Osteoblast (primary cell): ENCODE measurements at regions not wholly inside any gene's neighbourhood (a gene's known extent, or its start where the extent isn't known, plus 50 kb on each side); places are given as distances from the start of the nearest gene placed in this dataset.

Source experiments
- DNase-seq: peaks from one replicate; pipeline ENCODE4 v3.0.0; 2011; ENCODE audit warnings: low spot score, mixed read lengths; ENCODE audit not compliant: insufficient read length; ENCODE audit errors: missing footprints
- H2AFZ ChIP-seq: 2 replicates; pipeline ENCODE4 v1.6.0; 2011; ENCODE audit warnings: mild to moderate bottlenecking, low read length
- H3K27ac ChIP-seq: 2 replicates; pipeline ENCODE4 v1.5.1; 2011; ENCODE audit warnings: mild to moderate bottlenecking, low read depth, low read length, moderate library complexity
- H3K27me3 ChIP-seq: 2 replicates; pipeline ENCODE4 v1.6.0; 2012; ENCODE audit warnings: mild to moderate bottlenecking, control low read depth, inconsistent platforms, low read length, moderate library complexity; ENCODE audit not compliant: insufficient read depth
- H3K36me3 ChIP-seq: 2 replicates; pipeline ENCODE4 v1.5.1; 2011; ENCODE audit warnings: mild to moderate bottlenecking, low read length, control low read depth, moderate library complexity; ENCODE audit not compliant: insufficient read depth
- H3K4me1 ChIP-seq: 2 replicates; pipeline ENCODE4 v1.5.1; 2011; ENCODE audit warnings: mild to moderate bottlenecking, low read length, control low read depth, moderate library complexity; ENCODE audit not compliant: insufficient read depth
- H3K4me2 ChIP-seq: 2 replicates; pipeline ENCODE4 v1.6.0; 2011; ENCODE audit warnings: mild to moderate bottlenecking, low read length; ENCODE audit not compliant: insufficient read depth
- H3K4me3 ChIP-seq: fragments of 200-600 bp; sonication (generic); 3 replicates; pipeline ENCODE4 v1.5.1; 2012; ENCODE audit warnings: mild to moderate bottlenecking, low read length, inconsistent platforms; ENCODE audit not compliant: insufficient read depth
- H3K79me2 ChIP-seq: 2 replicates; pipeline ENCODE4 v1.6.0; 2012; ENCODE audit warnings: mild to moderate bottlenecking, low read length, control low read depth, inconsistent platforms; ENCODE audit not compliant: insufficient read depth
- H3K9me3 ChIP-seq: 2 replicates; pipeline ENCODE4 v1.5.1; 2011; ENCODE audit warnings: low read depth, low read length, control low read depth
- H4K20me1 ChIP-seq: 2 replicates; pipeline ENCODE4 v1.6.0; 2012; ENCODE audit warnings: mild to moderate bottlenecking, low read length, control low read depth; ENCODE audit not compliant: insufficient read depth
- CTCF ChIP-seq: IDR thresholded peaks from 2 replicates; pipeline ENCODE4 v1.5.1; 2011; ENCODE audit warnings: mild to moderate bottlenecking, low read depth, low read length, moderate library complexity; ENCODE audit errors: extremely low read depth

GRCh38 chr4:53959343-53960120 lies 104.9 kb downstream of the CHIC2 start:
- H3K79me2 ChIP-seq = no peaks in the 10 kb centered on the region
- H4K20me1 ChIP-seq = no peaks in the 10 kb centered on the region
- DNase-seq = no peak
- no peak overlapping the region for H2AFZ ChIP-seq
- no peak overlapping the region for H3K4me3 ChIP-seq
- no peaks in the 10 kb centered on the region for H3K27me3 ChIP-seq
- peaks cover 26% of the 10 kb centered on the region for H3K4me1 ChIP-seq
- no peaks in the 10 kb centered on the region for H3K9me3 ChIP-seq
- TF ChIP-seq CTCF = no peak
- no peaks in the 10 kb centered on the region for H3K36me3 ChIP-seq
- no peak overlapping the region for H3K27ac ChIP-seq
- no peak overlapping the region for H3K4me2 ChIP-seq

DNA sequence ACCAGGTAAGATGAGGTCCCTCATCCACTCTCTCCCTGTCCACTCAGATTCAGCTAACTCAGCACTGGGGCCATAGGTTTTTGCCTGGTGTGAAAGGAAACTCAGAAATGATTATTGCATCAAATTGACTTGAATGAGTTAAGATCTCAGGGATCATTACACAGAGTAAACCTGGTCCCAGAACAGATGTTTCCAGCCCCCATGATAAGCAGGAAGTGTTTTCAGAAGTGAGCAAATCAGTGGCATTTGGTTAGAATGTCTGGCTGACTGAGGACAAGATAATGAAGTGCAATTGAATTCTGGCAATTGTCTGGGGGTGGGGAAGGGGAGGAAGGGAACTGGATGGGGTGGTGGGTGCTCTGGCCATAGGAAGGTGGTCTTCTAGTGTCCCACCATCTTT lies 108.0 kb downstream of the CHIC2 start:
- Histone ChIP-seq H3K4me2 (no peak overlapping the region), H3K27me3 (no peaks in the 10 kb centered on the region), H3K4me1 (peaks cover 2% of the 10 kb centered on the region), H3K36me3 (no peaks in the 10 kb centered on the region), H3K79me2 (no peaks in the 10 kb centered on the region), H4K20me1 (no peaks in the 10 kb centered on the region), H3K4me3 (no peak overlapping the region), H2AFZ (no peak overlapping the region), H3K9me3 (no peaks in the 10 kb centered on the region), H3K27ac (no peak overlapping the region)
- DNase-seq = no peak
- TF ChIP-seq CTCF = no peak

GRCh38 chr4:53956053-53956452 lies 108.4 kb downstream of the CHIC2 start:
- H3K4me2 ChIP-seq = no peak overlapping the region
- H3K4me3 ChIP-seq = no peak overlapping the region
- DNase-seq = no peak
- H3K9me3 ChIP-seq = no peaks in the 10 kb centered on the region
- TF ChIP-seq CTCF = no peak
- no peaks in the 10 kb centered on the region for H3K4me1 ChIP-seq
- no peak overlapping the region for H3K27ac ChIP-seq
- no peaks in the 10 kb centered on the region for H3K27me3 ChIP-seq
- H4K20me1 ChIP-seq = no peaks in the 10 kb centered on the region
- H3K36me3 ChIP-seq = no peaks in the 10 kb centered on the region
- no peak overlapping the region for H2AFZ ChIP-seq
- no peaks in the 10 kb centered on the region for H3K79me2 ChIP-seq

DNA sequence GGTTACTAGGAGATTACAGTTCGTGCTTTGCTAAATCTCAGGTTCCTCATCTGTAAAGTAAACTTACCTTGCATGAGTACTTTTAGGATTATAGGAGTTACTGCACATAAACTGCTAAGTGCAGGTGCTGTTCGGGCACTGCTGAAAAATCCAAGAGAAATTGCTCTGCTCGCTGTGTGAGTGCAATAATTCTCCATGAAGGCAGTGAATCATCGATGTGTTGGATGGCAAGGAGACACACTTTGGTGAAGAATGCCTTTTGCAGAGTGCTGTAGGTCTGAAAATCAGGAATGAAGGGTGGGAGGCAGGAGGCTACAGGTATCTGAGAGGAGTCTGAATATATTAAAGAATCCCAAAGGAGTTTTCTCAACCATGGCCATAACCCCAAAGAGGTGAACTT lies 113.0 kb downstream of the CHIC2 start:
- H3K36me3 ChIP-seq = no peaks in the 10 kb centered on the region
- H3K9me3 ChIP-seq = no peaks in the 10 kb centered on the region
- H4K20me1 ChIP-seq = no peaks in the 10 kb centered on the region
- no peak for DNase-seq
- H3K27ac ChIP-seq = no peak overlapping the region
- H3K4me3 ChIP-seq = no peak overlapping the region
- H3K4me2 ChIP-seq = no peak overlapping the region
- H3K4me1 ChIP-seq = no peaks in the 10 kb centered on the region
- H3K79me2 ChIP-seq = no peaks in the 10 kb centered on the region
- no peak overlapping the region for H2AFZ ChIP-seq
- TF ChIP-seq CTCF = no peak
- no peaks in the 10 kb centered on the region for H3K27me3 ChIP-seq
